Stimulated activated CD8-positive, alpha-beta memory T cell treated with anti-CD3 and anti-CD28 coated beads, Interleukin-4, amount 100 ng/mL, for 24 hours (primary cell): ENCODE measurements at regions not wholly inside any gene's neighbourhood (a gene's known extent, or its start where the extent isn't known, plus 50 kb on each side); places are given as distances from the start of the nearest gene placed in this dataset.
"Not testable (repeated sequence)": the region's sequence is repeated elsewhere in the genome, so short reads cannot be mapped to it uniquely, and the experiment has no call there.

Experiments
- DNase-seq: peaks from one replicate; pipeline ENCODE4 v3.0.0-alpha.2; 2020; ENCODE audit warnings: low read depth

DNA sequence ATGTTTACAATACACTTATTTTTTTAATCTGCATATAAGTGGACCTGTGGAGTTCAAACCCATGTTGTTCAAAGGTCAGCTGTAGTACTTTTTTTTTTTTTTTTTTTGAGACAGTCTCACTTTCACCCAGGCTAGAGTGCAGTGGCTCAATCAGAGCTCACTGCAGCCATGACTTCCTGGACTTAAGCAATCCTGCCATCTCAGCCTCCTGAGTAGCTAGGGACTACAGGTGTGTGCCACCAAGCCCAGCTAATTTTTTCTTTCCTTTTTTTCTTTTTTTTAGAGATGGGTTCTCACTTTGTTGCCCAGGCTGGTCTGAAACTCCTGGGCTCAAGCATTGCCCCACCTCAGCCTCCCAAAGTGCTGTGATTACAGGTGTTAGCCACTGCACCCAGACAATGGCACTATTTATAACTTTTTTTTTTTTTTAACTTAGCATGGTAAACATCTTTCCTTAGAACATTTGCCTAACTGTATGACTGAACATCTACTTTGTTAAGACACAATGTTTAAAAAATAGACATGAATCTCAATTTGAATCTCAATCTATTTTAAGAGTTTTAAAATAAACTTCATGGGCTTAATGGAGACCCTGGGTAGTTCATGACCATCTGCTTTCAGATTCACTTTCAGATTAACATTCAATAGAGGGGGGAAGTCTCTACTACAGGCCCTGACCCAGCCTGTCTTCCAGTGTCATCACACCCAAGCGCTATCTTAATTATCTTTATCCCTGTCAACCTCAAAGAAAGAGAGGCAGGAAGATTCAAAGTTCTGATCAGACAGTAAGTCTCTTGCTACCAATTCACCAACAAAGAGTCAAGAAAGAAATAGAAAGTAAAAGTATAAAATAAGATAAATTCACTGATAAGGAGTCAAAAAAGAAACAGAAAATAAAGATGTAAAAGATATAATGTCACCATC, 97.7 kb upstream of the DOCK9 start:
- no peak for DNase-seq

DNA sequence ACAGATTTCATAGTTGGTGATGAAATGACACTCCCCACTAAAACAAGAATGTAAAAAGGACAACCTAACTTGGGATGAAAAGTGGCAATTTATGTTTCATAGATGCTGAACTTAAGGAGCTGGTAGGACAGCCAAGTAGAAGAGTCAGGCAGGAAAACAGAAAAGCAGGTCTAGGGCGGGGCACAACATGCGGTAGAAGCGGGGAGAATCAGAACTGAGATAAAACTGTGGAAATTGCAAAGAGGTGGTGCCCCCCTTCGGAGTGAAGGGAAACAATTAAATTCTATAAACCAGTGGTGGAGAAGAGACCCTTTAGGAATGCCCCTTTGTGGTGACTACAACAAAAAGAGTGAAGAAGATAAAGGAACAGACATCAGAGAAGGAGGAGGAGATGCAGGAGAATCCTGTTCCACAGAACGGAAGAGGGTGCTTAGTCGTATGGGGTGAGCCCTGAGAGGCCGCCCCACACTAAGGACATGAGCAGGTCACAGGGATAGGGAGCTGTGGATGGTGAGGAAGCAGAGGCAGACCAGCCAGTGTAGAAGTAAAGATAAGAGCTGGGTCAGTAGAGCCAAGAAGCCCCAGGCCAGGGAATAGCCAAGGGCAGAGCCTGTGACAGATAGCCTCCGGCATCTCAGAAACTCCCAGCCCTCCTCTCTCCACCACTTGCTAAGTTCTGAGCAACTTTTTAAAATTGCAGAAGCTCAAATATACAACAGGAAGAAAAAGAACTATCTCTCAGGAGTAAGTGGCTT, 100.3 kb upstream of the DOCK9 start:
- no peak for DNase-seq

DNA sequence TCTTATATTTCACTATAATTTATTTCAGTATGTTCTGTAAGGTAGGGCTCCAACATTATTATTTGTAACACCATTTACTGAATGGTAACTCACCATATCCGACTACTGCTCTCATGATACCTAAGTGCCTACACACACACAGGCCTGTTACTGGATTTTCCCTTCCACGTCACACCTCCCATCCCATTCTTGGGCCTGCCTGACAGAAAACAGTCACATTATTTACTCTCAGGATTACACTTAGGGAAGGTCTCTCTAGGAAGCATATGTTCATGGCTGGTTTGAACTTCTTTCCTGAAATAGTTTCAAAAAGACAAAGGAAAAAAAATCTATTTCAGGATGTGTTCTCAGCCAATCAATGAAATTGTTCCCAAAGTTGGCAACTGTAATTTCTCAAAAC, 102.3 kb upstream of the DOCK9 start:
- DNase-seq: no peak

GRCh38 chr13:99083981-99084380, 106.1 kb upstream of the DOCK9 start:
- no peak for DNase-seq

DNA sequence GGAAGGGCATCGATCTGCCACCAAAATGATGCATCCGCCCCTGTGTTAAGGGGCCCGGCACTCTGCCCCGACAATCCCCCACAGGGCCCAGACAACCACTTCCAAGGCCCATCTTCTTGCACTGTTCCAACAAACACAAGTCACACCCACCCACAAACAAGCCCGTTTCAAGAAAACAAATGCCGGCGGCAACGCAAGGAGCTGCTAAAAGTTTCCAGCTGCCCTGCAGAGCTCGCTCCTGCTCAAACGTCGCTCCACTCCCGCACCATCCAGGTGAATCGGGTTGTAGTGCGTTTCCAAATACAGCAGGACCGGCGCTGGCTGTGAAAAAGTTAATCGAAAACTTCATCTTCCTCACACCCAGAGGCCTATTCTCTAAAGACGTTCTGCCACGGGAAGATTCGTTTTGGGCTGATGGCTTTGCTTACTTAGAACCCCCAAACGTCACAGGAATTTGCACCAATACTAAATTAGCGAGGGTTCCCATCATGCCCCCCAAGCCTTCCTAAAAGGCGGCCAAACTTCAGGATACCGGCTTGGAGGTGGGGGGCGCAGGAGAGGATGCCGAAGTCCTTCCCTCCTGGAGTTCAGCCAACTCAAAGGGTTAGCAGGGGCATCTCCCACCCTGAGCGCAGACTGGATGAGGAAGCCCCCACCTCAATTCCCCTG, 107.4 kb upstream of the DOCK9 start:
- DNase-seq: no peak

DNA sequence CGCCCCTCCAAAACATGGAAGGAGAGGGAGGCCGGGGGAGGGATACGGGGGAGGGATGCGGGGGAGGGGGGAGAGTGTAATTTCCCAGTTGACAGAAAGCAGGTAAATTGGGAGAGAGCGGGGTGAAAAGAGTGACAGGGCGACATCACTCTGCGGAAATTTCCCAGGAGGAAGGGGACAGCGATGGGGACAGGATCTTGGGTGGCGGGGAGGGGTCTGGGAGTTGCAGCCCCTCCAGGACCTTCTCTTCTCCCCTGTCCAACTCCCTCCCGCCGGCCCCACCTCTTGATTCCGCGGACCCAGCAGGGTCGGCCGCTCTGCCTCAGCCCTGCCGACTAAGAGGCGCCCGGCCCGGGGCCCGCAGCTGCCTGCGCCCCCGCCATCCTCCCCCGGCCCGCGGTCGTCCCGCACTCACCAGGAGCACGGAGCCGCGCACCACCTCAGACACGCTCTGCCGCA, 108.0 kb upstream of the DOCK9 start:
- DNase-seq: no peak

DNA sequence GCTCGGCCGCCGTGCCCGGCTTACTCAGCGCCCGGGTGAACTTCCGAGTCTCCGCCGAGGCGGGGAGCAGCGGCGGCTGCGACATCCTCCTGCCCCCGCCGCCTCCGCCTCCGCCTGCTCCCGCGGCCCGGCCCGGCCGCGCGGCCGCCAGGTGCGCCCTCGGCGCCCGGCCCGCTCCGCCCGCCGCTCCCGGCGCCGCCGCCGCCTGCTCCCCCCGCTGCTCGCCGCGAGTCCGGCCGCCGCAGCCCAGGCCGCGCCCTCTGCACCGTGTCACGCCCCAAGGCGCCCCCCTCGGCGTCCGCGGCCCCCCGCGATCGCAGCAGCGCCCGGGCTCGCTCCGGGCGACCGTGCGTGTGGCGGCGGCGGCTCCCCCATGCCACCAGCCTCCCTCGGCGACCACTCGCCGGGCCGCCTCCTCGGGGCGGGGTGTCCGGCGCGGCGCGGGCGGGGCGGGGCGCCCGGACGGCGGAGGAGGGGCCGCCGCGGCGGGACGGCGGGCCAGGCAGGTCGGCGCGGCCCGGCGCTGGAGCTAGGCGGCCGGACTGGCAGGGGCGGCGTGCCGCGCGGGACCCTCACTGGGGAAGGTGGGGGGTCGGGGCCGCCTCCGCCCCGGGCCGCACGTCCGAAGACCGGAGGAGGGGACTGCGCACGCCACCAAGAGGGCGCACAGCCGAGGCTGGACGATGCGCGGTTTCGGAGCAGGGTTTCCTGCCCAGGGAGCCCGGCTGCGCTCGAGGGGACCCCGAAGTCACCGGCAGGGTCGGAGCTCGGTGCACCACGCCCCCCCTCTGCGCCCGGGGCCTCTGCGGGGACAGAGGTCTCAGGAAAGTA, 108.6 kb upstream of the DOCK9 start:
- DNase-seq: peak; percentile 45

- peak; percentile 90 for DNase-seq
Measured at GRCh38 chr13:99087098-99087953, 109.5 kb upstream of the DOCK9 start.

- DNase-seq: no peak
Measured at GRCh38 chr13:99087954-99088491, 110.2 kb upstream of the DOCK9 start.

GRCh38 chr13:99093997-99094396, 106.7 kb upstream of the UBAC2 start:
- no peak for DNase-seq

GRCh38 chr13:99101831-99102230, 98.8 kb upstream of the UBAC2 start:
- not testable (repeated sequence) for DNase-seq

DNA sequence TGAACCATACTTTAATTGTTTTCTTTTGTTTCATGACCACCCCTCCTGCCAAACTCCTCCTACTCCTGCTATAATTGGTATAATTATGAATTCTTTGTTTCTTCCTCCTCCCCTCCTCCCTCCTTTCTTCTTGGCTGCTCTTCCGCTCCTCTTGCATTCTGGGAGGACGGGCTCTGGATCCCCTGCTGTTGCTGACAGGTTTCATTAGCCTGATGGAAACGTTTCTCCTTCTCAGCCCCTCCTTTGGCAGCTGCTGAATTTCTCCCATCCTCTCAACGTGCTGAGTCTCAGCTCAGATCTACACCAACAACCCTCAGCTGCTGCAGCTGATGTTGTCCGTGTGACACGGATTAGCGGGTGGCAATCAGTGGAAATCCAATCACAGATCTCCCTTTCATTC, 97.1 kb upstream of the UBAC2 start:
- no peak for DNase-seq

DNA sequence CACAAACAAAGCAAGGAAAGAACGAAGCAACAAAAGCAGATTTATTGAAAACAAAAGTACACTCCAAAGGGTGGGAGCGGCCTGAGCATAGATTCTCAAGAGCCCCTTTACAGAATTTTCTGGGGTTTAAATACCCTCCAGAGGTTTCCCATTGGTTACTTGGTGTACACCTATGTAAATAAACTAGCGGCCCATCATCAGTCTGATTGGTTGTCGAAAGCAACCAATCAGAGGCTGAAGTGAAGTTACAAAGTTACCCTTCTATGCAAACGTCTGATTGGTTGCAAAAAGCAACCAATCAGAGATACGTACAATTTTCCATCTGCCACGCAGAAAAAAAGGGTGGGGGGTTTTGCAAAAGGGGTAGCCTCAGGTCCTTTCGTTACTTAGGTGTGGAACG, 96.3 kb upstream of the UBAC2 start:
- DNase-seq: no peak

GRCh38 chr13:99105160-99105559, 95.5 kb upstream of the UBAC2 start:
- DNase-seq: no peak

- DNase-seq: no peak
Measured at GRCh38 chr13:99113351-99113750, 87.3 kb upstream of the UBAC2 start.

- DNase-seq: no peak
Measured at GRCh38 chr13:99118179-99118578, 82.5 kb upstream of the UBAC2 start.

- DNase-seq: peak; percentile 12
Measured at GRCh38 chr13:99119656-99120055, 81.0 kb upstream of the UBAC2 start.

GRCh38 chr13:99120751-99121150, 79.9 kb upstream of the UBAC2 start:
- no peak for DNase-seq

GRCh38 chr13:99122171-99122570, 78.5 kb upstream of the UBAC2 start:
- DNase-seq: no peak
